Left ventricle myocardium inferior (tissue), 1 donor: ENCODE measurements at regions not wholly inside any gene's neighbourhood (a gene's known extent, or its start where the extent isn't known, plus 50 kb on each side); places are given as distances from the start of the nearest gene placed in this dataset.

Source experiments
- DNase-seq: peaks from one replicate; pipeline ENCODE4 v3.0.0-alpha.2; 2020
- H3K27ac ChIP-seq: fragments of 200-600 bp; replicated peaks from 2 replicates; pipeline ENCODE4 v1.8.0; 2021
- H3K27me3 ChIP-seq: fragments of 200-600 bp; 2 replicates; pipeline ENCODE4 v1.8.0; 2021; ENCODE audit warnings: low read depth
- H3K36me3 ChIP-seq: fragments of 200-600 bp; 2 replicates; pipeline ENCODE4 v1.8.0; 2021
- H3K4me1 ChIP-seq: fragments of 200-600 bp; 2 replicates; pipeline ENCODE4 v1.8.0; 2021
- H3K4me3 ChIP-seq: fragments of 200-600 bp; 2 replicates; pipeline ENCODE4 v1.8.0; 2021; ENCODE audit warnings: mild to moderate bottlenecking, moderate library complexity
- H3K9me3 ChIP-seq: fragments of 200-600 bp; replicated peaks from 2 replicates; pipeline ENCODE4 v1.8.0; 2021
- intact Hi-C: fragments of 100-400 bp; cut with micrococcal nuclease; formaldehyde crosslinking; loops from one replicate; pipeline ENCODE4 v1.11.0; 2022
- TF ChIP-seq, protein P1 (sequence below): fragments of 200-600 bp; IDR thresholded peaks from 2 replicates; pipeline ENCODE4 v1.8.0; 2021; ENCODE audit warnings: antibody characterized with exemption, mild to moderate bottlenecking, borderline replicate concordance
- donor health status: DM: no; HTN: yes; CAD: no; lungs with severe emphysema.

DNA sequence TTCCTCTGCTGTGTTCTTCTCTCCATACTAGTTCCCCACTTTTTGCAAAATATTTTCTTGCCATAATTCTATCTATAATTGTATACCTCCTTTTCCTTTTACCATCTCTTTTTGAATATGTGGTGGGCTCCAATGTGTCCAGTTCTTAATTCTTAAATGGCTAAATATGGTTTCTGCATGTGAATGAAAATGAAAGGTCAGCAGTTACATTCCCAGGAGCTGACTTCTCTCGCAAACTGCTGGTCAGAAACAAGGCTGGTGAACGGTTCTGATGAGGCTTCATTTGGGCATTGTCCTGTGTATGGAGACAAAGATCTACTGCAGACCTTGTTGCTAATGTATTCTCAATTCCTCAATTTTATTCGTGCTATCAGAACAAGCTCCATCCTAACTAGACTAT is 309.2 kb downstream of the SNX13 start:
- TF ChIP-seq, protein P1, sequence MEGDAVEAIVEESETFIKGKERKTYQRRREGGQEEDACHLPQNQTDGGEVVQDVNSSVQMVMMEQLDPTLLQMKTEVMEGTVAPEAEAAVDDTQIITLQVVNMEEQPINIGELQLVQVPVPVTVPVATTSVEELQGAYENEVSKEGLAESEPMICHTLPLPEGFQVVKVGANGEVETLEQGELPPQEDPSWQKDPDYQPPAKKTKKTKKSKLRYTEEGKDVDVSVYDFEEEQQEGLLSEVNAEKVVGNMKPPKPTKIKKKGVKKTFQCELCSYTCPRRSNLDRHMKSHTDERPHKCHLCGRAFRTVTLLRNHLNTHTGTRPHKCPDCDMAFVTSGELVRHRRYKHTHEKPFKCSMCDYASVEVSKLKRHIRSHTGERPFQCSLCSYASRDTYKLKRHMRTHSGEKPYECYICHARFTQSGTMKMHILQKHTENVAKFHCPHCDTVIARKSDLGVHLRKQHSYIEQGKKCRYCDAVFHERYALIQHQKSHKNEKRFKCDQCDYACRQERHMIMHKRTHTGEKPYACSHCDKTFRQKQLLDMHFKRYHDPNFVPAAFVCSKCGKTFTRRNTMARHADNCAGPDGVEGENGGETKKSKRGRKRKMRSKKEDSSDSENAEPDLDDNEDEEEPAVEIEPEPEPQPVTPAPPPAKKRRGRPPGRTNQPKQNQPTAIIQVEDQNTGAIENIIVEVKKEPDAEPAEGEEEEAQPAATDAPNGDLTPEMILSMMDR: no peak
- DNase-seq: no peak
- H3K36me3 ChIP-seq: no peaks in the 10 kb centered on the region
- no peak overlapping the region for H3K4me3 ChIP-seq
- intact Hi-C loops: no loop called here
- no peak overlapping the region for H3K27ac ChIP-seq
- no peaks in the 10 kb centered on the region for H3K27me3 ChIP-seq
- H3K9me3 ChIP-seq: no peaks in the 10 kb centered on the region
- no peaks in the 10 kb centered on the region for H3K4me1 ChIP-seq

DNA sequence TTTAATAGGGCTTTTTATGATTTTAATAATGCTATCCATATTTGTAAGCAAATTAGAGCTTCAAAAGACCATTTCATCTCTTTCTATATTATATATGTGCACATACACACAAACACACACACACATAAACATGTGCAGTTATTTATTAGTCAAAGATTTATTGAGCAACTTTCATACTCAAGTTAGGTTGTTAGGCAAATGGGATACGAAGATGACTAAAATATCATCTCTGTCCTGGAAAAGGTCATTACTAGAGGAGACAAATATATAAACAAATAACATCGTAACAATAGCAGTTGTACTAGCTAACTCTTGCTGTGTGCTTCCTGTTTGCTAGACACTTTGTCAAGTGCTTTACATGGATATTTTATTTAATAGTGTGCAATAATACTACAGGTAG is 307.9 kb downstream of the SNX13 start:
- Histone ChIP-seq H3K27ac (no peak overlapping the region), H3K4me1 (no peaks in the 10 kb centered on the region), H3K27me3 (no peaks in the 10 kb centered on the region), H3K9me3 (no peaks in the 10 kb centered on the region), H3K4me3 (no peak overlapping the region), H3K36me3 (no peaks in the 10 kb centered on the region)
- intact Hi-C loops: no loop called here
- no peak for DNase-seq
- TF ChIP-seq, protein P1: no peak

DNA sequence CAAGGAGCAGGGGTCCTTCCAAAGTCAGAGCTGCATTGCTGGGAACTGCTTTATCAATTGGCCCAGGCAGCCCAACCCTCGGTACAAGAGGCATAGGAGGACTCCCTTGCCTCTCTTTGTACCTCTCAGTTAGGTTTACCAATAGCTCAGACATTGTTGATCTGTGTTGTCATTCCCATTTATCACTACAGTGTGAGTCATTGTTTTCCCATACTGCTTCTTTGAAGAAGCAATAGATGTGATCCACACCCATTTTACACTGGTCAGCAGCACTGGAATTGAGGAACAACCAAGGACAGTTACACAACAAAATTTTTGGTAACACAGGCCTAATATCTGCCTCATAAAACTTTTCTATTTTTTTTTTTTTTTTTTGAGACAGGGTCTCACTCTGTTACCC is 307.2 kb downstream of the SNX13 start:
- intact Hi-C loops: no loop called here
- no peak for DNase-seq
- Histone ChIP-seq H3K4me1 (no peaks in the 10 kb centered on the region), H3K9me3 (no peaks in the 10 kb centered on the region), H3K27ac (no peak overlapping the region), H3K36me3 (no peaks in the 10 kb centered on the region), H3K4me3 (no peak overlapping the region), H3K27me3 (no peaks in the 10 kb centered on the region)
- TF ChIP-seq, protein P1: no peak

DNA sequence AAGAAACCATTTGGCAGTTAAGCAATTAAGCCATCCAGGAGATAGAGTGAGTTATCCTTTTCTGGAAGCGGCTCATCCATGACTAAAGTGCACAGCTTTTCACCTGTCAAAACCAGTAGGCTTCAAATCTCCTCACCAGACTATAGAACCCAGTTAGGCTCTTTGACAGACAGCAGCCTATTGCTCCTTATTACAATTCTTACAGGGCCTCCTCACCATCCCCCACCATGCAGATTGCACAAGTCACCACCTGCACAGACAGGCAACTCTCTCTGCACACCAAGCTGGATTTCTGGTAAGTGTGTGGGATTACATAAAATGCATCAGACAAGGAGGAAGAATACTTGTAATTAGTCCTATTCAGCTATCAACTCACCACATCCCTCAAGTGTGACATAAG is 301.6 kb downstream of the SNX13 start:
- intact Hi-C loops: no loop called here
- DNase-seq: no peak
- H3K4me3 ChIP-seq: no peak overlapping the region
- H3K27ac ChIP-seq: no peak overlapping the region
- H3K4me1 ChIP-seq: no peaks in the 10 kb centered on the region
- no peaks in the 10 kb centered on the region for H3K27me3 ChIP-seq
- TF ChIP-seq, protein P1: no peak
- no peaks in the 10 kb centered on the region for H3K9me3 ChIP-seq
- no peaks in the 10 kb centered on the region for H3K36me3 ChIP-seq

DNA sequence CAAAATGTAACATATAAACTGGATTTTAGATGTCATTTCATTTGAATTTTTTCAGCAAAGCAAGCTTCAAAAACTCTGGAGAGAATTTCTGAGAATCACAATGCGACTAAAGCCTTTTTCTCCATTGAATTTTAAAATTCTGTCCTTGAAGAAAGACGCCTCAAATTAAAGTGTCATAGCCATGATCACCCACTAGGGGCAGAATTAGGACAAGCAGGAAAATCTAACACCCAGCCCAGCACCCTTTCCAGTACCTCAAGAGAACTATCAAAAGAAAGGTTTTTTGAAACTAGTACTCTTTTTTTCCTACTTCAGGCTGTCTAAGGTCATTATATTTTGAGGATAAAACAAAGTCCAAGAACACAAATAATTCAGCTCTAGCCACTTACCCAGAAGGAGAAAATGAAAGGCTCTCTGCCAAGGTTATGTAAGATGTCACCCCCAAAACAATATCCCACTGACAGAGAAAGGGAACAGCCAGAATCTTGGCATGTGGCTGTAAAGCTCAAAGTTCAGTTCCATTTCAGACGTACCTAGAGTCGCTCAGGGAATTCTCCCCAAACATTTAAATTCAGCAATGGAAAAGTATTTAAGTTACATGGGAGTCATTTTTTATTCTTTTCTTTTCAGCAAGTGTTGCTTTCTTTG is 299.4 kb downstream of the SNX13 start:
- intact Hi-C loops: loop anchor here (10.0 kb wide), 1 partner anchor 656 kb away; no protein-coding TSS in a partner anchor
- Histone ChIP-seq H3K4me3 (no peak overlapping the region), H3K9me3 (no peaks in the 10 kb centered on the region), H3K27ac (no peak overlapping the region), H3K4me1 (no peaks in the 10 kb centered on the region), H3K27me3 (no peaks in the 10 kb centered on the region), H3K36me3 (no peaks in the 10 kb centered on the region)
- TF ChIP-seq, protein P1: peak; percentile 76
- DNase-seq: no peak
